ENCODE measurements at regions not wholly inside any gene's neighbourhood (a gene's known extent, or its start where the extent isn't known, plus 50 kb on each side); places are given as distances from the start of the nearest gene placed in this dataset.

- no peaks in the 10 kb centered on the region for H3K27me3 Mint-ChIP-seq (ENCODE audit: low read depth)
- ATAC-seq (no peak), DNase-seq (ENCODE audit: low spot score) (no peak)
- POLR2A ChIA-PET, result interaction anchor here (1.0 kb wide), 1 partner anchor 118 kb away, joined by 3 read pairs; no protein-coding TSS in a partner anchor
- no peak for TF ChIP-seq ZNF232 (CRISPR knock-in tag; IDR thresholded peaks at IDR 0.05)
- no peak for TF ChIP-seq PREB (CRISPR knock-in tag; IDR thresholded peaks at IDR 0.05; ENCODE audit: borderline replicate concordance)
- no peak for TF ChIP-seq ZBTB43 (CRISPR knock-in tag; IDR thresholded peaks at IDR 0.05)
- no peak for TF ChIP-seq USF1 (CRISPR knock-in tag; IDR thresholded peaks at IDR 0.05)
- TF ChIP-seq NFATC4 (CRISPR knock-in tag; IDR thresholded peaks at IDR 0.05), result no peak
- no peak for TF ChIP-seq FOXP1 (CRISPR knock-in tag; IDR thresholded peaks at IDR 0.05; ENCODE audit: borderline replicate concordance)
- no peak for TF ChIP-seq ZNF281 (CRISPR knock-in tag; IDR thresholded peaks at IDR 0.05)
- no peak for TF ChIP-seq MLX (CRISPR knock-in tag; IDR thresholded peaks at IDR 0.05)
- TF ChIP-seq ZNF416 (CRISPR knock-in tag; IDR thresholded peaks at IDR 0.05), result no peak
- no peak overlapping the region for H3K4me3 Mint-ChIP-seq
- no peaks in the 10 kb centered on the region for H3K36me3 Mint-ChIP-seq
- CTCF ChIA-PET, result interaction anchor here (0.6 kb wide), 1 partner anchor 540 kb away, joined by 3 read pairs; no protein-coding TSS in a partner anchor
- H3K27ac Mint-ChIP-seq, result no peak overlapping the region
- no peaks in the 10 kb centered on the region for H3K9me3 Mint-ChIP-seq
- H3K4me1 Mint-ChIP-seq, result peaks cover 10% of the 10 kb centered on the region
These were observed 162.3 kb upstream of the PDE10A start for GRCh38 chr6:165825256-165825815.

- Mint-ChIP-seq H3K4me1 (peaks cover 25% of the 10 kb centered on the region), H3K9me3 (no peaks in the 10 kb centered on the region), H3K36me3 (no peaks in the 10 kb centered on the region), H3K4me3 (no peak overlapping the region), H3K27ac (no peak overlapping the region), H3K27me3 (ENCODE audit: low read depth) (peaks cover 5% of the 10 kb centered on the region; the same call in 1 of the 2 replicates)
- POLR2A ChIA-PET, result interaction anchor here (1.0 kb wide), 1 partner anchor 116 kb away, joined by 3 read pairs; no protein-coding TSS in a partner anchor
- CTCF ChIA-PET, result no interaction called here
- TF ChIP-seq ZMAT4 (CRISPR knock-in tag; IDR thresholded peaks at IDR 0.05), result no peak
- TF ChIP-seq CDX4 (CRISPR knock-in tag; IDR thresholded peaks at IDR 0.05; ENCODE audit: borderline replicate concordance), result no peak
- no peak for TF ChIP-seq OVOL2 (CRISPR knock-in tag; IDR thresholded peaks at IDR 0.05; ENCODE audit: borderline replicate concordance)
- TF ChIP-seq NR1H2 (CRISPR knock-in tag; IDR thresholded peaks at IDR 0.05), result no peak
- TF ChIP-seq ZNF396 (CRISPR knock-in tag; IDR thresholded peaks at IDR 0.05; ENCODE audit: borderline replicate concordance), result no peak
- no peak for TF ChIP-seq E2F1 (CRISPR knock-in tag; IDR thresholded peaks at IDR 0.05)
- TF ChIP-seq KAT7 (CRISPR knock-in tag; IDR thresholded peaks at IDR 0.05; ENCODE audit: borderline replicate concordance), result no peak
- no peak for TF ChIP-seq PRRX2 (CRISPR knock-in tag; IDR thresholded peaks at IDR 0.05)
- TF ChIP-seq ZNF416 (CRISPR knock-in tag; IDR thresholded peaks at IDR 0.05), result no peak
- TF ChIP-seq SMAD4 (CRISPR knock-in tag; IDR thresholded peaks at IDR 0.05), result no peak
- TF ChIP-seq ZNF281 (CRISPR knock-in tag; IDR thresholded peaks at IDR 0.05), result no peak
- DNase-seq (ENCODE audit: low spot score) (no peak), ATAC-seq (no peak)
These were observed 160.7 kb upstream of the PDE10A start for GRCh38 chr6:165823609-165824326.
